ENCODE measurements at regions not wholly inside any gene's neighbourhood (a gene's known extent, or its start where the extent isn't known, plus 50 kb on each side); places are given as distances from the start of the nearest gene placed in this dataset.

GRCh38 chr4:160772668-160773067 lies 1391.1 kb downstream of the FSTL5 start:
- Histone ChIP-seq H3K27me3 (ENCODE audit: control insufficient read depth in 3 of 3, insufficient read depth in 3 of 3, low read length in 2 of 3) (no peaks in the 10 kb centered on the region), H3K4me1 (ENCODE audit: control insufficient read depth in 5 of 5, insufficient read depth in 5 of 5, low read length in 5 of 5) (no peaks in the 10 kb centered on the region), H3K4me3 (no peak overlapping the region), H3K36me3 (ENCODE audit: control insufficient read depth in 4 of 4, insufficient read depth in 4 of 4, low read length in 4 of 4) (no peaks in the 10 kb centered on the region), H3K9ac (ENCODE audit: insufficient read depth in 1 of 2, low read length in 2 of 2) (no peak overlapping the region), H3K9me3 (ENCODE audit: control insufficient read depth in 4 of 4, insufficient read depth in 3 of 4, low read length in 3 of 4) (no peaks in the 10 kb centered on the region), H3K27ac (ENCODE audit: low read depth in 1 of 2, low read length in 1 of 2) (no peak overlapping the region)
- WGBS, 2 donors, result 84 to 91% methylated on average over 2 of the region's 2 CpGs
- ATAC-seq (ENCODE audit: insufficient read depth, low FRiP score) (no peak), DNase-seq (no peak)
- no peak for TF ChIP-seq CTCF (IDR thresholded peaks at IDR 0.05; ENCODE audit: control extremely low read depth, extremely low read depth)

GRCh38 chr4:160795216-160795615 lies 1368.6 kb downstream of the FSTL5 start:
- Histone ChIP-seq H3K4me3 (no peak overlapping the region), H3K4me1 (ENCODE audit: control insufficient read depth in 5 of 5, insufficient read depth in 5 of 5, low read length in 5 of 5) (no peaks in the 10 kb centered on the region), H3K9me3 (ENCODE audit: control insufficient read depth in 4 of 4, insufficient read depth in 3 of 4, low read length in 3 of 4) (peaks cover 0 to 4% (median 0%) of the 10 kb centered on the region in 4 donors), H3K9ac (ENCODE audit: insufficient read depth in 1 of 2, low read length in 2 of 2) (no peak overlapping the region), H3K36me3 (ENCODE audit: control insufficient read depth in 4 of 4, insufficient read depth in 4 of 4, low read length in 4 of 4) (no peaks in the 10 kb centered on the region), H3K27ac (ENCODE audit: low read depth in 1 of 2, low read length in 1 of 2) (no peak overlapping the region), H3K27me3 (ENCODE audit: control insufficient read depth in 3 of 3, insufficient read depth in 3 of 3, low read length in 2 of 3) (no peaks in the 10 kb centered on the region)
- TF ChIP-seq CTCF (IDR thresholded peaks at IDR 0.05; ENCODE audit: control extremely low read depth, extremely low read depth), result no peak
- ATAC-seq (ENCODE audit: insufficient read depth, low FRiP score) (no peak), DNase-seq (no peak)

GRCh38 chr4:160808174-160808573 lies 1355.6 kb downstream of the FSTL5 start:
- Histone ChIP-seq H3K36me3 (ENCODE audit: control insufficient read depth in 4 of 4, insufficient read depth in 4 of 4, low read length in 4 of 4) (no peaks in the 10 kb centered on the region), H3K4me3 (no peak overlapping the region), H3K4me1 (ENCODE audit: control insufficient read depth in 5 of 5, insufficient read depth in 5 of 5, low read length in 5 of 5) (no peaks in the 10 kb centered on the region), H3K9ac (ENCODE audit: insufficient read depth in 1 of 2, low read length in 2 of 2) (no peak overlapping the region), H3K9me3 (ENCODE audit: control insufficient read depth in 4 of 4, insufficient read depth in 3 of 4, low read length in 3 of 4) (no peaks in the 10 kb centered on the region), H3K27ac (ENCODE audit: low read depth in 1 of 2, low read length in 1 of 2) (no peak overlapping the region), H3K27me3 (ENCODE audit: control insufficient read depth in 3 of 3, insufficient read depth in 3 of 3, low read length in 2 of 3) (no peaks in the 10 kb centered on the region)
- TF ChIP-seq CTCF (IDR thresholded peaks at IDR 0.05; ENCODE audit: control extremely low read depth, extremely low read depth), result no peak
- DNase-seq, result no peak
- no peak for ATAC-seq (ENCODE audit: insufficient read depth, low FRiP score)

- no peaks in the 10 kb centered on the region for H3K36me3 ChIP-seq (ENCODE audit: control insufficient read depth in 4 of 4, insufficient read depth in 4 of 4, low read length in 4 of 4)
- TF ChIP-seq CTCF (IDR thresholded peaks at IDR 0.05; ENCODE audit: control extremely low read depth, extremely low read depth), result no peak
- ATAC-seq (ENCODE audit: insufficient read depth, low FRiP score), result no peak
- no peak overlapping the region for H3K27ac ChIP-seq (ENCODE audit: low read depth in 1 of 2, low read length in 1 of 2)
- no peaks in the 10 kb centered on the region for H3K9me3 ChIP-seq (ENCODE audit: control insufficient read depth in 4 of 4, insufficient read depth in 3 of 4, low read length in 3 of 4)
- no peak for DNase-seq
- H3K27me3 ChIP-seq (ENCODE audit: control insufficient read depth in 3 of 3, insufficient read depth in 3 of 3, low read length in 2 of 3), result no peaks in the 10 kb centered on the region
- no peak overlapping the region for H3K4me3 ChIP-seq
- no peaks in the 10 kb centered on the region for H3K4me1 ChIP-seq (ENCODE audit: control insufficient read depth in 5 of 5, insufficient read depth in 5 of 5, low read length in 5 of 5)
- H3K9ac ChIP-seq (ENCODE audit: insufficient read depth in 1 of 2, low read length in 2 of 2), result no peak overlapping the region
Observed at GRCh38 chr4:160809576-160809975, 1354.2 kb downstream of the FSTL5 start.

All from lung (tissue), 11 donors.